GM12878 (cell line): ENCODE measurements at regions not wholly inside any gene's neighbourhood (a gene's known extent, or its start where the extent isn't known, plus 50 kb on each side); places are given as distances from the start of the nearest gene placed in this dataset.

Experiments
- ATAC-seq: fragments of 200-7000 bp; cut with Tn5 transposase; 3 replicates; pipeline ENCODE4 v1.9.1; 2020; ENCODE audit warnings: mild to moderate bottlenecking, moderate library complexity
- BruUV-seq: library from RNA; stranded (reverse); fragments of 400-500 nt; replicated peaks from 2 replicates; lab custom pipeline; 2021; lab: Mats Ljungman, UMichigan
- CTCF ChIA-PET: fragments of 300-600 bp; sonication (Branson Sonifier 250); formaldehyde crosslinking; extraction: SDS; loops from one replicate; lab custom pipeline; 2021; ENCODE audit warnings: inconsistent platforms; lab: Yijun Ruan, JAX
- POLR2A ChIA-PET: fragments of 350-600 bp; formaldehyde crosslinking; extraction: SDS; loops from one replicate; lab custom pipeline; 2021; ENCODE audit warnings: inconsistent platforms; lab: Charles Lee
- RAD21 ChIA-PET: fragments of 300-600 bp; sonication (Branson Sonifier 250); formaldehyde crosslinking; loops from one replicate; lab custom pipeline; 2023; ENCODE audit warnings: antibody characterized with exemption; ENCODE audit not compliant: unreplicated experiment; lab: Charles Lee
- SMC1A ChIA-PET: fragments of 300-600 bp; sonication (Branson Sonifier 250); formaldehyde crosslinking; loops from one replicate; lab custom pipeline; 2023; ENCODE audit not compliant: unreplicated experiment, uncharacterized antibody; lab: Charles Lee
- DNase-seq: peaks from one replicate; pipeline ENCODE4 v3.0.0-alpha.2; 2011; ENCODE audit warnings: low read depth, low spot score
- FAIRE-seq: peaks from 3 replicates; lab custom pipeline; 2011; peaks lifted over from hg19 to GRCh38; lab: Jason Lieb, UNC
- H2AFZ ChIP-seq: 2 replicates; pipeline ENCODE4 v1.6.0; 2011; ENCODE audit warnings: low read depth, low read length, control low read depth; ENCODE audit not compliant: control insufficient read depth
- H3K27ac ChIP-seq: 2 replicates; pipeline ENCODE4 v1.5.1; 2011; ENCODE audit warnings: control low read depth; ENCODE audit not compliant: control insufficient read depth, insufficient read depth
- H3K27me3 ChIP-seq, 2 experiments: replicated peaks in 1 of 2; 2 replicates each; pipeline versions ENCODE4 v1.6.0 to v1.6.1; 2011; ENCODE audit warnings: low read length in 1 of 2; ENCODE audit not compliant: control insufficient read depth in 2 of 2, insufficient read depth in 2 of 2
- H3K36me3 ChIP-seq, 2 experiments: 2 replicates each; pipeline ENCODE4 v1.5.1; 2011; ENCODE audit warnings: low read length in 1 of 2; ENCODE audit not compliant: control insufficient read depth in 2 of 2, insufficient read depth in 2 of 2
- H3K4me1 ChIP-seq: 2 replicates; pipeline ENCODE4 v1.6.1; 2011; ENCODE audit warnings: mild to moderate bottlenecking, low read length, moderate library complexity, mixed read lengths; ENCODE audit not compliant: control insufficient read depth, insufficient read depth
- H3K4me2 ChIP-seq: 2 replicates; pipeline ENCODE4 v1.6.0; 2011; ENCODE audit warnings: control low read depth; ENCODE audit not compliant: control insufficient read depth, insufficient read depth
- H3K4me3 ChIP-seq: fragments of 200-600 bp; sonication (generic); 2 replicates; pipeline ENCODE4 v1.5.1; 2016
- H3K79me2 ChIP-seq: 2 replicates; pipeline ENCODE4 v1.6.0; 2011; ENCODE audit warnings: low read length; ENCODE audit not compliant: control insufficient read depth, insufficient read depth
- H3K9ac ChIP-seq: 2 replicates; pipeline ENCODE4 v1.8.0; 2011; ENCODE audit warnings: low read length, control low read depth, mixed read lengths; ENCODE audit not compliant: control insufficient read depth, insufficient read depth
- H3K9me3 ChIP-seq: replicated peaks from 3 replicates; pipeline ENCODE4 v1.5.1; 2011; ENCODE audit warnings: mild to moderate bottlenecking, low read length; ENCODE audit not compliant: control insufficient read depth, insufficient read depth
- H4K20me1 ChIP-seq: 2 replicates; pipeline ENCODE4 v1.6.0; 2011; ENCODE audit not compliant: control insufficient read depth, insufficient read depth
- BCL3 ChIP-seq: IDR thresholded peaks from 2 replicates; pipeline ENCODE4 v1.6.1; 2011; ENCODE audit warnings: borderline replicate concordance, low read depth, mild to moderate bottlenecking, moderate library complexity, low read length; ENCODE audit not compliant: insufficient read depth, poor library complexity, severe bottlenecking
- BMI1 ChIP-seq: fragments of 450-650 bp; IDR thresholded peaks from 2 replicates; pipeline ENCODE4 v1.6.1; 2016; ENCODE audit warnings: mild to moderate bottlenecking, moderate library complexity, borderline replicate concordance
- CBX3 ChIP-seq: fragments of 200-600 bp; sonication (generic); IDR thresholded peaks from 2 replicates; pipeline ENCODE4 v1.6.1; 2016; ENCODE audit warnings: low read depth, borderline replicate concordance
- CTCF ChIP-seq, 3 experiments: IDR thresholded peaks in 2 of 3; conservative IDR thresholded peaks in 1 of 3; 2 replicates each; pipeline ENCODE4 v1.5.1; 2011; ENCODE audit warnings: low read depth in 3 of 3, low read length in 3 of 3, mild to moderate bottlenecking in 3 of 3, control low read depth in 2 of 3, moderate library complexity in 2 of 3, inconsistent platforms in 1 of 3, mixed read lengths in 1 of 3; ENCODE audit not compliant: control insufficient read depth in 2 of 3, insufficient read depth in 1 of 3; ENCODE audit errors: extremely low read depth in 1 of 3
- CUX1 ChIP-seq: IDR thresholded peaks from 2 replicates; pipeline ENCODE4 v1.6.1; 2012; ENCODE audit warnings: improper control_type of control experiment, low read depth, low read length; ENCODE audit not compliant: insufficient replicate concordance
- EZH2 ChIP-seq: IDR thresholded peaks from 2 replicates; pipeline ENCODE4 v1.6.1; 2012; ENCODE audit warnings: low read depth, mild to moderate bottlenecking, control low read depth, inconsistent platforms, low read length, borderline replicate concordance; ENCODE audit not compliant: control insufficient read depth
- GABPA ChIP-seq: IDR thresholded peaks from 2 replicates; pipeline ENCODE4 v1.6.1; 2014; ENCODE audit warnings: antibody characterized with exemption, low read depth, mild to moderate bottlenecking, inconsistent platforms
- MEF2B ChIP-seq: fragments of 450-650 bp; IDR thresholded peaks from 2 replicates; pipeline ENCODE4 v1.6.1; 2018; ENCODE audit warnings: mild to moderate bottlenecking, moderate library complexity; ENCODE audit not compliant: partially characterized antibody, poor library complexity, severe bottlenecking
- MYC ChIP-seq: IDR thresholded peaks from 2 replicates; pipeline ENCODE4 v1.6.1; 2011; ENCODE audit warnings: mild to moderate bottlenecking, low read length, moderate library complexity, inconsistent platforms; ENCODE audit not compliant: insufficient read depth, insufficient replicate concordance, insufficient read length, severe bottlenecking
- NFXL1 ChIP-seq: fragments of 450-650 bp; IDR thresholded peaks from 2 replicates; pipeline ENCODE4 v1.6.1; 2017; ENCODE audit warnings: antibody characterized with exemption, mild to moderate bottlenecking, borderline replicate concordance
- NR2C2 ChIP-seq: IDR thresholded peaks from 2 replicates; pipeline ENCODE4 v1.6.1; 2011; ENCODE audit warnings: borderline replicate concordance, low read depth; ENCODE audit not compliant: control insufficient read depth, insufficient read length
- POLR2A ChIP-seq: IDR thresholded peaks from 2 replicates; pipeline ENCODE4 v1.6.1; 2011; ENCODE audit warnings: low read depth, mild to moderate bottlenecking, low read length
- RELA ChIP-seq: fragments of 450-650 bp; IDR thresholded peaks from 2 replicates; pipeline ENCODE4 v1.8.0; 2014; ENCODE audit warnings: borderline replicate concordance; ENCODE audit not compliant: partially characterized antibody
- SMAD1 ChIP-seq: fragments of 450-650 bp; IDR thresholded peaks from 2 replicates; pipeline ENCODE4 v1.6.1; 2018; ENCODE audit warnings: mild to moderate bottlenecking, low read depth; ENCODE audit not compliant: partially characterized antibody
- SMAD5 ChIP-seq: IDR thresholded peaks from 2 replicates; pipeline ENCODE4 v1.6.1; 2016; ENCODE audit warnings: antibody characterized with exemption, low read depth
- YY1 ChIP-seq: IDR thresholded peaks from 2 replicates; pipeline ENCODE4 v1.6.1; 2011; ENCODE audit warnings: low read depth, mild to moderate bottlenecking, low read length
- WGBS: methylation state at CpG from one replicate; pipeline ENCODE4 v1.1.6; 2016; ENCODE audit warnings: low lambda C conversion rate; ENCODE audit not compliant: insufficient replicate concordance, insufficient coverage; ENCODE audit errors: missing lambda C conversion rate; 5-methylcytosine and 5-hydroxymethylcytosine counted together
- in situ Hi-C: fragments of 300-500 bp; cut with MboI; formaldehyde crosslinking; loops from 9 replicates; pipeline ENCODE4 v1.14.3; 2018; ENCODE audit warnings: mixed read lengths
- intact Hi-C: fragments of 100-400 bp; cut with micrococcal nuclease; formaldehyde crosslinking; loops from one replicate; pipeline ENCODE4 v1.14.2; 2022; ENCODE audit not compliant: unreplicated experiment

- Histone ChIP-seq H3K27me3 (no peaks in the 10 kb centered on the region), H3K4me2 (no peak overlapping the region), H2AFZ (no peak overlapping the region), H3K36me3 (no peaks in the 10 kb centered on the region), H3K4me3 (no peak overlapping the region), H3K79me2 (no peaks in the 10 kb centered on the region), H3K4me1 (no peaks in the 10 kb centered on the region), H3K9ac (no peak overlapping the region), H3K9me3 (no peaks in the 10 kb centered on the region; the same call in 2 of the 3 replicates), H3K27ac (no peak overlapping the region), H4K20me1 (no peaks in the 10 kb centered on the region)
- no peak for DNase-seq
- CTCF ChIA-PET = no interaction called here
- TF ChIP-seq BCL3 (no peak), MYC (no peak), SMAD5 (no peak), CTCF (IDR thresholded peaks at IDR 0.05 in 2 of 3, conservative IDR thresholded peaks at IDR 0.05 in 1 of 3; ENCODE audit: control insufficient read depth in 2 of 3, extremely low read depth in 1 of 3, insufficient read depth in 1 of 3, low read depth in 3 of 3, low read length in 3 of 3) (no peak), NFXL1 (no peak), EZH2 (no peak), CBX3 (no peak), RELA (no peak), CUX1 (no peak), NR2C2 (no peak), BMI1 (no peak), YY1 (no peak), POLR2A (no peak), SMAD1 (no peak), GABPA (no peak), MEF2B (no peak)
- RAD21 ChIA-PET = no interaction called here
- ATAC-seq = no peak
- SMC1A ChIA-PET = interaction anchor here (1.2 kb wide), 1 partner anchor 46 kb away, joined by 3 read pairs; no protein-coding TSS in a partner anchor
- FAIRE-seq = no peak
- intact Hi-C loops (no loop called here), in situ Hi-C loops (no loop called here)
- POLR2A ChIA-PET = no interaction called here
- 53% methylated on average over 8 of the region's 8 CpGs for WGBS
- BruUV-seq = no TSS peak
Observed at GRCh38 chr22:47995718-47996117, 1233.3 kb downstream of the TBC1D22A start.
